H9 (cell line): ENCODE measurements at regions not wholly inside any gene's neighbourhood (a gene's known extent, or its start where the extent isn't known, plus 50 kb on each side); places are given as distances from the start of the nearest gene placed in this dataset.

ENCODE experiments used
- DNase-seq: peaks from one replicate; pipeline ENCODE4 v3.0.0-alpha.2; 2017
- H2AFZ ChIP-seq: one replicate; pipeline ENCODE4 v1.6.1; 2013; ENCODE audit warnings: mild to moderate bottlenecking, low read length, control low read depth, moderate library complexity
- H2AK5ac ChIP-seq: 2 replicates; pipeline ENCODE4 v1.6.1; 2013; ENCODE audit warnings: low read length, control low read depth, mixed read lengths; ENCODE audit not compliant: insufficient read length
- H2BK120ac ChIP-seq: one replicate; pipeline ENCODE4 v1.6.1; 2013; ENCODE audit warnings: low read depth, mild to moderate bottlenecking, low read length, control low read depth, inconsistent platforms; ENCODE audit not compliant: poor library complexity, severe bottlenecking
- H2BK12ac ChIP-seq: 2 replicates; pipeline ENCODE4 v1.6.1; 2013; ENCODE audit warnings: low read length, control low read depth, mixed read lengths, low read depth; ENCODE audit not compliant: insufficient read length
- H2BK15ac ChIP-seq: 2 replicates; pipeline ENCODE4 v1.6.1; 2013; ENCODE audit warnings: low read depth, low read length, control low read depth
- H2BK20ac ChIP-seq: one replicate; pipeline ENCODE4 v1.6.1; 2013; ENCODE audit warnings: low read depth, mild to moderate bottlenecking, low read length, control low read depth, inconsistent platforms; ENCODE audit not compliant: poor library complexity, severe bottlenecking
- H2BK5ac ChIP-seq: 2 replicates; pipeline ENCODE4 v1.6.1; 2013; ENCODE audit warnings: low read length, control low read depth, mixed read lengths; ENCODE audit not compliant: insufficient read length
- H3K14ac ChIP-seq: 2 replicates; pipeline ENCODE4 v1.6.1; 2013; ENCODE audit warnings: low read length, control low read depth; ENCODE audit not compliant: insufficient read depth
- H3K18ac ChIP-seq: 2 replicates; pipeline ENCODE4 v1.6.1; 2013; ENCODE audit warnings: low read depth, mild to moderate bottlenecking, mixed read lengths, low read length, control low read depth; ENCODE audit not compliant: insufficient read length
- H3K23ac ChIP-seq: 2 replicates; pipeline ENCODE4 v1.6.1; 2013; ENCODE audit warnings: low read length, control low read depth, mixed read lengths, low read depth; ENCODE audit not compliant: insufficient read length
- H3K23me2 ChIP-seq: 2 replicates; pipeline ENCODE4 v1.6.1; 2013; ENCODE audit warnings: low read depth, mild to moderate bottlenecking, mixed read lengths, low read length, control low read depth; ENCODE audit not compliant: insufficient read length, poor library complexity, severe bottlenecking
- H3K27ac ChIP-seq: 2 replicates; pipeline ENCODE4 v1.5.1; 2013; ENCODE audit warnings: low read length, control low read depth, mixed read lengths, low read depth; ENCODE audit not compliant: insufficient read length
- H3K27me3 ChIP-seq: 2 replicates; pipeline ENCODE4 v1.6.1; 2013; ENCODE audit warnings: low read length, control low read depth, inconsistent platforms; ENCODE audit not compliant: insufficient read depth
- H3K4ac ChIP-seq: 2 replicates; pipeline ENCODE4 v1.6.1; 2013; ENCODE audit warnings: low read depth, mild to moderate bottlenecking, control low read depth, inconsistent platforms, low read length, moderate library complexity
- H3K4me1 ChIP-seq: 2 replicates; pipeline ENCODE4 v1.6.1; 2013; ENCODE audit warnings: low read length, control low read depth, inconsistent platforms; ENCODE audit not compliant: insufficient read depth
- H3K4me2 ChIP-seq: 2 replicates; pipeline ENCODE4 v1.6.1; 2013; ENCODE audit warnings: low read length, control low read depth, mixed read lengths; ENCODE audit not compliant: insufficient read length, insufficient read depth
- H3K56ac ChIP-seq: 2 replicates; pipeline ENCODE4 v1.6.1; 2013; ENCODE audit warnings: low read depth, mild to moderate bottlenecking, mixed read lengths, low read length, control low read depth; ENCODE audit not compliant: insufficient read length
- H3K79me1 ChIP-seq: 2 replicates; pipeline ENCODE4 v1.6.1; 2013; ENCODE audit warnings: low read depth, mild to moderate bottlenecking, moderate library complexity, low read length, control low read depth, inconsistent platforms; ENCODE audit not compliant: insufficient read depth, poor library complexity, severe bottlenecking
- H3K79me2 ChIP-seq: 2 replicates; pipeline ENCODE4 v1.6.1; 2013; ENCODE audit warnings: low read length, control low read depth, inconsistent platforms; ENCODE audit not compliant: insufficient read depth
- H3K9ac ChIP-seq: 2 replicates; pipeline ENCODE4 v1.6.1; 2013; ENCODE audit warnings: low read length, control low read depth, mixed read lengths; ENCODE audit not compliant: insufficient read length; ENCODE audit errors: extremely low read depth
- H3K9me3 ChIP-seq: one replicate; pipeline ENCODE4 v1.6.1; 2013; ENCODE audit warnings: low read depth, low read length, inconsistent platforms; ENCODE audit not compliant: control insufficient read depth
- H3T11ph ChIP-seq: one replicate; pipeline ENCODE4 v1.6.1; 2013; ENCODE audit warnings: mild to moderate bottlenecking, low read length, control low read depth, inconsistent platforms
- H4K20me1 ChIP-seq: one replicate; pipeline ENCODE4 v1.6.1; 2013; ENCODE audit not compliant: control insufficient read depth, insufficient read length, insufficient read depth
- H4K5ac ChIP-seq: 2 replicates; pipeline ENCODE4 v1.6.1; 2013; ENCODE audit warnings: low read depth, mild to moderate bottlenecking, mixed read lengths, low read length, control low read depth; ENCODE audit not compliant: insufficient read length
- H4K8ac ChIP-seq: replicated peaks from 2 replicates; pipeline ENCODE4 v1.6.1; 2013; ENCODE audit warnings: low read length, control low read depth, mixed read lengths, low read depth; ENCODE audit not compliant: insufficient read length
- H4K91ac ChIP-seq: 2 replicates; pipeline ENCODE4 v1.6.1; 2013; ENCODE audit warnings: low read depth, mild to moderate bottlenecking, moderate library complexity, mixed read lengths, low read length, control low read depth; ENCODE audit not compliant: insufficient read length
- H3K27ac Mint-ChIP-seq, 3 experiments: 2 replicates in 2 of 3; 3 replicates in 1 of 3; pipeline ENCODE4 v1.8.0; 2020 to 2021; ENCODE audit warnings: mixed read lengths in 3 of 3, mild to moderate bottlenecking in 1 of 3, moderate library complexity in 1 of 3
- H3K27me3 Mint-ChIP-seq: 2 replicates; pipeline ENCODE4 v1.8.0; 2021; ENCODE audit warnings: low read depth, mild to moderate bottlenecking, moderate library complexity, mixed read lengths
- H3K36me3 Mint-ChIP-seq, 3 experiments: 2 replicates in 2 of 3; 3 replicates in 1 of 3; pipeline ENCODE4 v1.8.0; 2020 to 2021; ENCODE audit warnings: low read depth in 3 of 3, mixed read lengths in 3 of 3; ENCODE audit not compliant: insufficient read depth in 1 of 3
- H3K4me1 Mint-ChIP-seq, 2 experiments: 2 replicates each; pipeline ENCODE4 v1.8.0; 2020; ENCODE audit warnings: mixed read lengths in 2 of 2
- H3K4me3 Mint-ChIP-seq, 2 experiments: 2 replicates in 1 of 2; 3 replicates in 1 of 2; pipeline ENCODE4 v1.8.0; 2020 to 2021; ENCODE audit warnings: mild to moderate bottlenecking in 2 of 2, mixed read lengths in 2 of 2, moderate library complexity in 1 of 2
- H3K9me3 Mint-ChIP-seq, 2 experiments: 2 replicates in 1 of 2; 3 replicates in 1 of 2; pipeline ENCODE4 v1.8.0; 2020; ENCODE audit warnings: mild to moderate bottlenecking in 2 of 2, mixed read lengths in 2 of 2, moderate library complexity in 1 of 2
- WGBS: extraction: QIAGEN DNeasy Blood & Tissue Kit; methylation state at CpG from one replicate; pipeline ENCODE4 v1.1.7; 2013; ENCODE audit warnings: missing lambda C conversion rate, low lambda C conversion rate, mixed read lengths; ENCODE audit not compliant: insufficient read length; ENCODE audit errors: extremely low coverage; 5-methylcytosine and 5-hydroxymethylcytosine counted together
- TF ChIP-seq, protein P1 (sequence below): fragments of 200-600 bp; sonication (generic); conservative IDR thresholded peaks from 3 replicates; pipeline ENCODE4 v1.8.0; 2021; ENCODE audit warnings: antibody characterized with exemption, mild to moderate bottlenecking

DNA sequence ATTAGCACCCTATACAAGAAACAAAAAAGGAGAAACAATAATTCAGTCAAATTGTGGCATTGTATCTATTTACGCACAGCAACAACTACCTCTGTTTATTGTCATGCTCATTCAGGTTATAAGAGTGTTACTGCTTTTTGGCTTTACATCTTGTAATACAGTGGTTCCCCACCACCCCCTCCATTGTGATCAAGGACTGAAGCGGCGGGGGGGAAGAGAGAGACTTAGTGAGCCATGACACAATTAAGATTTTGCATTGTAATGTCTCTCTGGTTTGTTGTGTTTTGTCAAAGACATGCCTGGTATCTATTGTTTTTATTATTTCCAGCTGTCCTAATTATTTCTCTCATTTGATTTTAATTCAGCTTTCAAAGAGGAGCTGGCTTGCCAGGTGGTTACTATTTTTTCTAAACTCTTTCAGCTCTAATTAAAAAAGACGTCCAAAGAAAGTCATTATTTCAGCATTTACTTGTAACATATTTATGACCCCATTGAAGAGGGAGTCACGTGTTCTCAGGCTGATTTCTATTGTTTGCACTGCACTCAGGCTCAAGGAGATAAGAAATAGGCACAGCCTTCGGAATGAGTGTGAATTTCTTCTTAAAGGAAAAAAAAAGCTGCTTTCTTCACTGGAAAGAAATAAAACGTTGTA, 234.4 kb upstream of the TBL1XR1 start:
- Histone ChIP-seq H4K5ac (no peak overlapping the region), H3K4ac (no peak overlapping the region), H2BK15ac (no peak overlapping the region), H3K18ac (no peak overlapping the region), H2AK5ac (no peak overlapping the region), H2BK20ac (no peak overlapping the region), H3K9ac (no peak overlapping the region), H3K56ac (no peak overlapping the region), H2BK12ac (no peak overlapping the region), H3K79me2 (no peaks in the 10 kb centered on the region), H4K20me1 (no peaks in the 10 kb centered on the region), H3K4me2 (no peak overlapping the region), H3T11ph (no peak overlapping the region), H4K91ac (no peak overlapping the region), H3K79me1 (no peaks in the 10 kb centered on the region), H2BK5ac (no peak overlapping the region), H3K23ac (no peak overlapping the region), H4K8ac (no peak overlapping the region), H3K14ac (no peak overlapping the region), H2AFZ (no peak overlapping the region), H2BK120ac (no peak overlapping the region), H3K9me3 (no peaks in the 10 kb centered on the region), H3K23me2 (no peaks in the 10 kb centered on the region), H3K4me1 (peaks cover 3% of the 10 kb centered on the region; the same call in 1 of the 2 replicates), H3K27ac (no peak overlapping the region), H3K27me3 (no peaks in the 10 kb centered on the region)
- no peak overlapping the region for H3K4me3 Mint-ChIP-seq
- TF ChIP-seq, protein P1, sequence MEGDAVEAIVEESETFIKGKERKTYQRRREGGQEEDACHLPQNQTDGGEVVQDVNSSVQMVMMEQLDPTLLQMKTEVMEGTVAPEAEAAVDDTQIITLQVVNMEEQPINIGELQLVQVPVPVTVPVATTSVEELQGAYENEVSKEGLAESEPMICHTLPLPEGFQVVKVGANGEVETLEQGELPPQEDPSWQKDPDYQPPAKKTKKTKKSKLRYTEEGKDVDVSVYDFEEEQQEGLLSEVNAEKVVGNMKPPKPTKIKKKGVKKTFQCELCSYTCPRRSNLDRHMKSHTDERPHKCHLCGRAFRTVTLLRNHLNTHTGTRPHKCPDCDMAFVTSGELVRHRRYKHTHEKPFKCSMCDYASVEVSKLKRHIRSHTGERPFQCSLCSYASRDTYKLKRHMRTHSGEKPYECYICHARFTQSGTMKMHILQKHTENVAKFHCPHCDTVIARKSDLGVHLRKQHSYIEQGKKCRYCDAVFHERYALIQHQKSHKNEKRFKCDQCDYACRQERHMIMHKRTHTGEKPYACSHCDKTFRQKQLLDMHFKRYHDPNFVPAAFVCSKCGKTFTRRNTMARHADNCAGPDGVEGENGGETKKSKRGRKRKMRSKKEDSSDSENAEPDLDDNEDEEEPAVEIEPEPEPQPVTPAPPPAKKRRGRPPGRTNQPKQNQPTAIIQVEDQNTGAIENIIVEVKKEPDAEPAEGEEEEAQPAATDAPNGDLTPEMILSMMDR: no peak
- DNase-seq: no peak
- peaks cover 25 to 36% of the 10 kb centered on the region in 2 experiments for H3K4me1 Mint-ChIP-seq
- no peaks in the 10 kb centered on the region for H3K36me3 Mint-ChIP-seq
- WGBS: no CpG with 5 or more reads among the region's 7 CpGs
- peak overlapping the region in 1 of 3 experiments; percentile 32; a peak in 2 of 7 replicates for H3K27ac Mint-ChIP-seq
- no peaks in the 10 kb centered on the region for H3K27me3 Mint-ChIP-seq
- peaks cover 0 to 4% of the 10 kb centered on the region in 2 experiments; a peak in 1 of 5 replicates for H3K9me3 Mint-ChIP-seq
